ENCODE measurements at regions not wholly inside any gene's neighbourhood (a gene's known extent, or its start where the extent isn't known, plus 50 kb on each side); places are given as distances from the start of the nearest gene placed in this dataset.

DNA sequence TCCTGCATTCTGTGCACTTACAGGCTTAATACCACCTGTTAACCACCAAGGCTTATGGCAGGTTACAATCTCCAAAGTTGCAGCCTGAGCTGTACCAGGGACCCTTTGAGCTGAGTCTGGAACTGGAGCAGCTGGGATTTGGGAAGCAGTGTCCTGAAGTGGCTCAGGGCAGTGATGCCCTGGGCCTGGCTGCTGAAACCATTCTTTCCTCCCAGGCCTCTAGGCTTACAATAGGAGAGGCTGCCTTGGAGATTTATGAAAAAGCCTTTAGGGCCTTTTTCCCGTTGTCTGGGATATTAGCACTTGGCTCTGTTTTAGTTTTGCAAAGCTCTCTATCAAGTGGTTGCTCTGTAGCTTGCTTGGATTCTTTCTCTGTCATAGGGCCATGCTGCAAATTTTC is 154.3 kb upstream of the CASK start:
- ATAC-seq (no peak), DNase-seq (no peak)
- H3K27me3 Mint-ChIP-seq, result peaks cover 0 to under 1% (median 0%) of the 10 kb centered on the region in 5 donors
- H3K36me3 Mint-ChIP-seq, result peaks cover 0 to 6% (median 0%) of the 10 kb centered on the region in 5 donors
- no peaks in the 10 kb centered on the region for H3K36me3 ChIP-seq (ENCODE audit: control insufficient read depth in 2 of 3, insufficient read depth in 3 of 3, low read length in 3 of 3)
- no peak overlapping the region for H3K4me3 ChIP-seq (ENCODE audit: low read length)
- intact Hi-C loops (cut with micrococcal nuclease), result no loop called here
- no peaks in the 10 kb centered on the region for H3K4me1 ChIP-seq (ENCODE audit: control insufficient read depth in 2 of 2, insufficient read depth in 2 of 2, low read length in 2 of 2)
- no peaks in the 10 kb centered on the region for H3K9me3 ChIP-seq (ENCODE audit: control insufficient read depth in 2 of 3, low read length in 3 of 3)
- ChIA-PET POLR2A (no interaction called here), CTCF (no interaction called here)
- H3K4me1 Mint-ChIP-seq, result peaks cover 0 to 9% (median 0%) of the 10 kb centered on the region in 7 donors
- peaks cover 0 to 4% (median 0%) of the 10 kb centered on the region in 11 donors for H3K9me3 Mint-ChIP-seq
- H3K27me3 ChIP-seq (ENCODE audit: control insufficient read depth in 2 of 2, insufficient read depth in 2 of 2, low read length in 2 of 2), result no peaks in the 10 kb centered on the region
- H3K27ac ChIP-seq (ENCODE audit: low read depth, low read length), result no peak overlapping the region
- no peak overlapping the region for H3K4me3 Mint-ChIP-seq
- no peak overlapping the region for H3K27ac Mint-ChIP-seq

- intact Hi-C loops (cut with micrococcal nuclease), result no loop called here
- Mint-ChIP-seq H3K27ac (no peak overlapping the region), H3K27me3 (no peaks in the 10 kb centered on the region), H3K36me3 (peaks cover 0 to 6% (median 0%) of the 10 kb centered on the region in 5 donors), H3K9me3 (peaks cover 0 to 3% (median 0%) of the 10 kb centered on the region in 11 donors), H3K4me1 (peaks cover 0 to 9% (median 0%) of the 10 kb centered on the region in 7 donors), H3K4me3 (no peak overlapping the region)
- CTCF ChIA-PET, result interaction anchor here (1.0 kb wide), 1 partner anchor 122 kb away, joined by 3 read pairs; no protein-coding TSS in a partner anchor
- DNase-seq, result no peak
- POLR2A ChIA-PET, result no interaction called here
- ATAC-seq, result no peak
- H3K27me3 ChIP-seq (ENCODE audit: control insufficient read depth in 2 of 2, insufficient read depth in 2 of 2, low read length in 2 of 2), result no peaks in the 10 kb centered on the region
- H3K4me1 ChIP-seq (ENCODE audit: control insufficient read depth in 2 of 2, insufficient read depth in 2 of 2, low read length in 2 of 2), result no peaks in the 10 kb centered on the region
- H3K27ac ChIP-seq (ENCODE audit: low read depth, low read length), result no peak overlapping the region
- no peaks in the 10 kb centered on the region for H3K36me3 ChIP-seq (ENCODE audit: control insufficient read depth in 2 of 3, insufficient read depth in 3 of 3, low read length in 3 of 3)
- no peaks in the 10 kb centered on the region for H3K9me3 ChIP-seq (ENCODE audit: control insufficient read depth in 2 of 3, low read length in 3 of 3)
- no peak overlapping the region for H3K4me3 ChIP-seq (ENCODE audit: low read length)
These were observed 151.7 kb upstream of the CASK start for GRCh38 chrX:42075032-42075431.

- no peak overlapping the region for H3K27ac ChIP-seq (ENCODE audit: low read depth, low read length)
- CTCF ChIA-PET, result no interaction called here
- no peak for DNase-seq
- H3K4me1 Mint-ChIP-seq, result peaks cover 0 to 9% (median 0%) of the 10 kb centered on the region in 7 donors
- no peak overlapping the region for H3K4me3 ChIP-seq (ENCODE audit: low read length)
- H3K27ac Mint-ChIP-seq, result no peak overlapping the region
- H3K36me3 Mint-ChIP-seq, result peaks cover 0 to 1% (median 0%) of the 10 kb centered on the region in 5 donors
- ATAC-seq, result no peak
- peaks cover 0 to 3% (median 0%) of the 10 kb centered on the region in 11 donors for H3K9me3 Mint-ChIP-seq
- H3K36me3 ChIP-seq (ENCODE audit: control insufficient read depth in 2 of 3, insufficient read depth in 3 of 3, low read length in 3 of 3), result no peaks in the 10 kb centered on the region
- no peaks in the 10 kb centered on the region for H3K27me3 Mint-ChIP-seq
- H3K9me3 ChIP-seq (ENCODE audit: control insufficient read depth in 2 of 3, low read length in 3 of 3), result no peaks in the 10 kb centered on the region
- no peak overlapping the region for H3K4me3 Mint-ChIP-seq
- H3K27me3 ChIP-seq (ENCODE audit: control insufficient read depth in 2 of 2, insufficient read depth in 2 of 2, low read length in 2 of 2), result no peaks in the 10 kb centered on the region
- intact Hi-C loops (cut with micrococcal nuclease), result no loop called here
- no peaks in the 10 kb centered on the region for H3K4me1 ChIP-seq (ENCODE audit: control insufficient read depth in 2 of 2, insufficient read depth in 2 of 2, low read length in 2 of 2)
- POLR2A ChIA-PET, result no interaction called here
These were observed 150.1 kb upstream of the CASK start for GRCh38 chrX:42073448-42073847.

- no peak overlapping the region for H3K27ac ChIP-seq (ENCODE audit: low read depth, low read length)
- no peaks in the 10 kb centered on the region for H3K4me1 ChIP-seq (ENCODE audit: control insufficient read depth in 2 of 2, insufficient read depth in 2 of 2, low read length in 2 of 2)
- ChIA-PET POLR2A (no interaction called here), CTCF (no interaction called here)
- intact Hi-C loops (cut with micrococcal nuclease), result no loop called here
- H3K36me3 ChIP-seq (ENCODE audit: control insufficient read depth in 2 of 3, insufficient read depth in 3 of 3, low read length in 3 of 3), result no peaks in the 10 kb centered on the region
- peaks cover 0 to 4% (median 0%) of the 10 kb centered on the region in 11 donors for H3K9me3 Mint-ChIP-seq
- H3K27me3 Mint-ChIP-seq, result peaks cover 0 to 6% (median 0%) of the 10 kb centered on the region in 5 donors
- no peak overlapping the region for H3K27ac Mint-ChIP-seq
- no peak overlapping the region for H3K4me3 Mint-ChIP-seq
- DNase-seq (no peak), ATAC-seq (no peak)
- no peaks in the 10 kb centered on the region for H3K27me3 ChIP-seq (ENCODE audit: control insufficient read depth in 2 of 2, insufficient read depth in 2 of 2, low read length in 2 of 2)
- no peaks in the 10 kb centered on the region for H3K9me3 ChIP-seq (ENCODE audit: control insufficient read depth in 2 of 3, low read length in 3 of 3)
- H3K4me1 Mint-ChIP-seq, result peaks cover 0 to 9% (median 0%) of the 10 kb centered on the region in 7 donors
- H3K36me3 Mint-ChIP-seq, result peaks cover 0 to 2% (median 0%) of the 10 kb centered on the region in 5 donors
- H3K4me3 ChIP-seq (ENCODE audit: low read length), result no peak overlapping the region
These were observed 147.5 kb upstream of the CASK start for GRCh38 chrX:42070866-42071265.

GRCh38 chrX:42054256-42054655 is 130.9 kb upstream of the CASK start:
- H3K4me1 Mint-ChIP-seq, result no peaks in the 10 kb centered on the region
- peaks cover 0 to 6% (median 0%) of the 10 kb centered on the region in 11 donors for H3K9me3 Mint-ChIP-seq
- peaks cover 0 to 1% (median 0%) of the 10 kb centered on the region in 5 donors for H3K36me3 Mint-ChIP-seq
- DNase-seq, result no peak
- no peak for ATAC-seq
- intact Hi-C loops (cut with micrococcal nuclease), result no loop called here
- H3K27me3 Mint-ChIP-seq, result no peaks in the 10 kb centered on the region
- ChIA-PET CTCF (interaction anchor here (0.6 kb wide), 1 partner anchor 8 kb away, joined by 3 read pairs; no protein-coding TSS in a partner anchor), POLR2A (no interaction called here)
- H3K9me3 ChIP-seq (ENCODE audit: control insufficient read depth in 2 of 3, low read length in 3 of 3), result no peaks in the 10 kb centered on the region
- no peaks in the 10 kb centered on the region for H3K4me1 ChIP-seq (ENCODE audit: control insufficient read depth in 2 of 2, insufficient read depth in 2 of 2, low read length in 2 of 2)
- no peak overlapping the region for H3K27ac Mint-ChIP-seq
- H3K4me3 Mint-ChIP-seq, result no peak overlapping the region
- no peaks in the 10 kb centered on the region for H3K36me3 ChIP-seq (ENCODE audit: control insufficient read depth in 2 of 3, insufficient read depth in 3 of 3, low read length in 3 of 3)
- H3K4me3 ChIP-seq (ENCODE audit: low read length), result no peak overlapping the region
- no peaks in the 10 kb centered on the region for H3K27me3 ChIP-seq (ENCODE audit: control insufficient read depth in 2 of 2, insufficient read depth in 2 of 2, low read length in 2 of 2)
- no peak overlapping the region for H3K27ac ChIP-seq (ENCODE audit: low read depth, low read length)

GRCh38 chrX:42050345-42050744 is 127.0 kb upstream of the CASK start:
- intact Hi-C loops (cut with micrococcal nuclease), result no loop called here
- H3K9me3 Mint-ChIP-seq, result peaks cover 0 to 8% (median 0%) of the 10 kb centered on the region in 11 donors
- Histone ChIP-seq H3K27me3 (ENCODE audit: control insufficient read depth in 2 of 2, insufficient read depth in 2 of 2, low read length in 2 of 2) (no peaks in the 10 kb centered on the region), H3K36me3 (ENCODE audit: control insufficient read depth in 2 of 3, insufficient read depth in 3 of 3, low read length in 3 of 3) (no peaks in the 10 kb centered on the region), H3K9me3 (ENCODE audit: control insufficient read depth in 2 of 3, low read length in 3 of 3) (no peaks in the 10 kb centered on the region), H3K4me3 (ENCODE audit: low read length) (no peak overlapping the region), H3K4me1 (ENCODE audit: control insufficient read depth in 2 of 2, insufficient read depth in 2 of 2, low read length in 2 of 2) (no peaks in the 10 kb centered on the region), H3K27ac (ENCODE audit: low read depth, low read length) (no peak overlapping the region)
- DNase-seq (no peak), ATAC-seq (no peak)
- H3K36me3 Mint-ChIP-seq, result peaks cover 0 to 3% (median 0%) of the 10 kb centered on the region in 5 donors
- H3K27me3 Mint-ChIP-seq, result no peaks in the 10 kb centered on the region
- CTCF ChIA-PET, result no interaction called here
- H3K4me1 Mint-ChIP-seq, result no peaks in the 10 kb centered on the region
- POLR2A ChIA-PET, result no interaction called here
- H3K4me3 Mint-ChIP-seq, result no peak overlapping the region
- no peak overlapping the region for H3K27ac Mint-ChIP-seq

- no peaks in the 10 kb centered on the region for H3K4me1 ChIP-seq (ENCODE audit: control insufficient read depth in 2 of 2, insufficient read depth in 2 of 2, low read length in 2 of 2)
- Mint-ChIP-seq H3K9me3 (peaks cover 0 to 8% (median 0%) of the 10 kb centered on the region in 11 donors), H3K27me3 (no peaks in the 10 kb centered on the region), H3K36me3 (peaks cover 0 to 3% (median 0%) of the 10 kb centered on the region in 5 donors), H3K27ac (no peak overlapping the region), H3K4me1 (no peaks in the 10 kb centered on the region), H3K4me3 (no peak overlapping the region)
- ChIA-PET CTCF (interaction anchor here (0.6 kb wide), 1 partner anchor 10 kb away, joined by 3 read pairs; no protein-coding TSS in a partner anchor), POLR2A (no interaction called here)
- no peak overlapping the region for H3K4me3 ChIP-seq (ENCODE audit: low read length)
- no peak overlapping the region for H3K27ac ChIP-seq (ENCODE audit: low read depth, low read length)
- intact Hi-C loops (cut with micrococcal nuclease), result no loop called here
- no peaks in the 10 kb centered on the region for H3K36me3 ChIP-seq (ENCODE audit: control insufficient read depth in 2 of 3, insufficient read depth in 3 of 3, low read length in 3 of 3)
- ATAC-seq, result no peak
- no peak for DNase-seq
- H3K27me3 ChIP-seq (ENCODE audit: control insufficient read depth in 2 of 2, insufficient read depth in 2 of 2, low read length in 2 of 2), result no peaks in the 10 kb centered on the region
- H3K9me3 ChIP-seq (ENCODE audit: control insufficient read depth in 2 of 3, low read length in 3 of 3), result no peaks in the 10 kb centered on the region
These were observed 124.5 kb upstream of the CASK start for GRCh38 chrX:42047886-42048285.
